GM12878 (cell line): ENCODE measurements at regions not wholly inside any gene's neighbourhood (a gene's known extent, or its start where the extent isn't known, plus 50 kb on each side); places are given as distances from the start of the nearest gene placed in this dataset.

Source experiments
- ATAC-seq: fragments of 200-7000 bp; cut with Tn5 transposase; 3 replicates; pipeline ENCODE4 v1.9.1; 2020; ENCODE audit warnings: mild to moderate bottlenecking, moderate library complexity
- BruUV-seq: library from RNA; stranded (reverse); fragments of 400-500 nt; replicated peaks from 2 replicates; lab custom pipeline; 2021; lab: Mats Ljungman, UMichigan
- CTCF ChIA-PET: fragments of 300-600 bp; sonication (Branson Sonifier 250); formaldehyde crosslinking; extraction: SDS; loops from one replicate; lab custom pipeline; 2021; ENCODE audit warnings: inconsistent platforms; lab: Yijun Ruan, JAX
- POLR2A ChIA-PET: fragments of 350-600 bp; formaldehyde crosslinking; extraction: SDS; loops from one replicate; lab custom pipeline; 2021; ENCODE audit warnings: inconsistent platforms; lab: Charles Lee
- RAD21 ChIA-PET: fragments of 300-600 bp; sonication (Branson Sonifier 250); formaldehyde crosslinking; loops from one replicate; lab custom pipeline; 2023; ENCODE audit warnings: antibody characterized with exemption; ENCODE audit not compliant: unreplicated experiment; lab: Charles Lee
- SMC1A ChIA-PET: fragments of 300-600 bp; sonication (Branson Sonifier 250); formaldehyde crosslinking; loops from one replicate; lab custom pipeline; 2023; ENCODE audit not compliant: unreplicated experiment, uncharacterized antibody; lab: Charles Lee
- DNase-seq: peaks from one replicate; pipeline ENCODE4 v3.0.0-alpha.2; 2011; ENCODE audit warnings: low read depth, low spot score
- FAIRE-seq: peaks from 3 replicates; lab custom pipeline; 2011; peaks lifted over from hg19 to GRCh38; lab: Jason Lieb, UNC
- H2AFZ ChIP-seq: 2 replicates; pipeline ENCODE4 v1.6.0; 2011; ENCODE audit warnings: low read depth, low read length, control low read depth; ENCODE audit not compliant: control insufficient read depth
- H3K27ac ChIP-seq: 2 replicates; pipeline ENCODE4 v1.5.1; 2011; ENCODE audit warnings: control low read depth; ENCODE audit not compliant: control insufficient read depth, insufficient read depth
- H3K27me3 ChIP-seq, 2 experiments: replicated peaks in 1 of 2; 2 replicates each; pipeline versions ENCODE4 v1.6.0 to v1.6.1; 2011; ENCODE audit warnings: low read length in 1 of 2; ENCODE audit not compliant: control insufficient read depth in 2 of 2, insufficient read depth in 2 of 2
- H3K36me3 ChIP-seq, 2 experiments: 2 replicates each; pipeline ENCODE4 v1.5.1; 2011; ENCODE audit warnings: low read length in 1 of 2; ENCODE audit not compliant: control insufficient read depth in 2 of 2, insufficient read depth in 2 of 2
- H3K4me1 ChIP-seq: 2 replicates; pipeline ENCODE4 v1.6.1; 2011; ENCODE audit warnings: mild to moderate bottlenecking, low read length, moderate library complexity, mixed read lengths; ENCODE audit not compliant: control insufficient read depth, insufficient read depth
- H3K4me2 ChIP-seq: 2 replicates; pipeline ENCODE4 v1.6.0; 2011; ENCODE audit warnings: control low read depth; ENCODE audit not compliant: control insufficient read depth, insufficient read depth
- H3K4me3 ChIP-seq: fragments of 200-600 bp; sonication (generic); 2 replicates; pipeline ENCODE4 v1.5.1; 2016
- H3K79me2 ChIP-seq: 2 replicates; pipeline ENCODE4 v1.6.0; 2011; ENCODE audit warnings: low read length; ENCODE audit not compliant: control insufficient read depth, insufficient read depth
- H3K9ac ChIP-seq: 2 replicates; pipeline ENCODE4 v1.8.0; 2011; ENCODE audit warnings: low read length, control low read depth, mixed read lengths; ENCODE audit not compliant: control insufficient read depth, insufficient read depth
- H3K9me3 ChIP-seq: replicated peaks from 3 replicates; pipeline ENCODE4 v1.5.1; 2011; ENCODE audit warnings: mild to moderate bottlenecking, low read length; ENCODE audit not compliant: control insufficient read depth, insufficient read depth
- H4K20me1 ChIP-seq: 2 replicates; pipeline ENCODE4 v1.6.0; 2011; ENCODE audit not compliant: control insufficient read depth, insufficient read depth
- ASH2L ChIP-seq: fragments of 300-600, 200-600 bp; sonication (generic); IDR thresholded peaks from 2 replicates; pipeline ENCODE4 v1.6.1; 2017; ENCODE audit warnings: low read depth, mild to moderate bottlenecking, borderline replicate concordance
- BHLHE40 ChIP-seq, 2 experiments: fragments of 450-650 bp in 1 of 2; IDR thresholded peaks; 2 replicates each; pipeline ENCODE4 v1.6.1; 2011 to 2017; ENCODE audit warnings: low read depth in 2 of 2, borderline replicate concordance in 1 of 2, improper control_type of control experiment in 1 of 2, low read length in 1 of 2, mild to moderate bottlenecking in 1 of 2
- CBFB ChIP-seq: IDR thresholded peaks from 2 replicates; pipeline ENCODE4 v1.6.1; 2016; ENCODE audit warnings: antibody characterized with exemption, low read depth
- CREB1 ChIP-seq: IDR thresholded peaks from 2 replicates; pipeline ENCODE4 v1.6.1; 2012; ENCODE audit warnings: low read depth, mild to moderate bottlenecking, inconsistent platforms
- JUND ChIP-seq: IDR thresholded peaks from 2 replicates; pipeline ENCODE4 v1.6.1; 2012; ENCODE audit warnings: low read depth, mild to moderate bottlenecking, low read length, improper control_type of control experiment, moderate library complexity
- SPI1 ChIP-seq: IDR thresholded peaks from 2 replicates; pipeline ENCODE4 v1.6.1; 2011; ENCODE audit warnings: low read depth, mild to moderate bottlenecking, low read length, moderate library complexity, borderline replicate concordance; ENCODE audit not compliant: insufficient read depth
- WGBS: methylation state at CpG from one replicate; pipeline ENCODE4 v1.1.6; 2016; ENCODE audit warnings: low lambda C conversion rate; ENCODE audit not compliant: insufficient replicate concordance, insufficient coverage; ENCODE audit errors: missing lambda C conversion rate; 5-methylcytosine and 5-hydroxymethylcytosine counted together
- in situ Hi-C: fragments of 300-500 bp; cut with MboI; formaldehyde crosslinking; loops from 9 replicates; pipeline ENCODE4 v1.14.3; 2018; ENCODE audit warnings: mixed read lengths
- intact Hi-C: fragments of 100-400 bp; cut with micrococcal nuclease; formaldehyde crosslinking; loops from one replicate; pipeline ENCODE4 v1.14.2; 2022; ENCODE audit not compliant: unreplicated experiment
- TF ChIP-seq, protein P1 (sequence below): IDR thresholded peaks from 2 replicates; pipeline ENCODE4 v1.6.1; 2012; ENCODE audit warnings: improper control_type of control experiment, low read depth, low read length; ENCODE audit not compliant: insufficient replicate concordance

DNA sequence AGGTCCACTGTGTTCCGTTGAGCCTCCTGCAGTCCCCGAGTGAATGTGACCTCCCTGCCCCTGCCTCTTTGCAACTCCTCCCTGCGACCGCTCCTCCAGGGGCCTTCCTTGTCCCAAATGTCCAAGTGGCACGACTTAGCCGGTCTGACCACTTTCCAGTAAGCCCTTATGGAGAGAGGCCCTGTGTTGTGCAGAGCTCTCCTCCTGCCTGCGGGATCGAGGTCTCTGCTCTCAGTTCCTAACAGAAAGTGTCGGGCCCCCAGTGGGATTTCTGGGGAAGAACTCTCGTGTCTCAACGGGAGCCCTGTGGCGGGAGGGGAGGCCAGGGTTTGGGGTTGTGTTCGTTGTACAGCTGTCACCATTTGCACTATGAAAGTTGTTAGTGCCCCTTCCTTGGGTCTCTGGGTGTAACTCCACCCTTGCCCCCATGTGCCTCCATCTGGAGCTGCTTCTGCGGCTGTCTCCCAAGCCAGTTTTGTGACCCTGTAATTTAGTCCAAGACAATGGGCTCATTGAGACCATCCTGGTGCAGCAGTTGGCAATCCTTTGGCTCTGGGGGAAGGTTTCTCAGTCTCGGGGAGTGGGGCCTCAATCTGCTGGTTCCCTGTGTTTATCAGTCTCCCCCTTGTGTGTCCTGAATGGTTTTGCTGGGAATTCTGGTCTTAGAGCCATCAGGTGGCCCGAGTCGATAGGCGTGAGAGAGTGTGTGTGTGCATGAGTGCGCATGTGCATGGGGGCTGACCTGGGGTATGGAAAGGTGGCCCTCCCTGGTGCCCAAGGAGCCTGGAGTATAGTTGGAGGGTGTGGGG, 234.5 kb downstream of the SEC14L1 start:
- H3K4me3 ChIP-seq, result 0 out of 2 replicates have a peak overlapping the region, but pooled peaks have one; percentile 29
- WGBS, result 87% methylated on average over 19 of the region's 19 CpGs
- ChIA-PET RAD21 (interaction anchor here (1.0 to 1.4 kb wide), 7 partner anchors 14 to 90 kb away, joined by 3 to 4 read pairs (median 4); no protein-coding TSS in a partner anchor), SMC1A (interaction anchor here (1.2 kb wide), 2 partner anchors 14 to 44 kb away, joined by 4 to 6 read pairs; no protein-coding TSS in a partner anchor), CTCF (interaction anchor here (1.0 to 3.7 kb wide), 5 partner anchors 25 to 94 kb away, joined by 3 to 15 read pairs (median 4); no protein-coding TSS in a partner anchor), POLR2A (interaction anchor here (0.6 kb wide), 1 partner anchor 39 kb away, joined by 4 read pairs; no protein-coding TSS in a partner anchor)
- H3K9me3 ChIP-seq, result no peaks in the 10 kb centered on the region
- ATAC-seq, result no peak
- intact Hi-C loops, result no loop called here
- no peak for FAIRE-seq
- DNase-seq, result no peak
- peaks cover 0 to 3% of the 10 kb centered on the region in 2 experiments; a peak in 2 of 4 replicates for H3K36me3 ChIP-seq
- peaks cover 6% of the 10 kb centered on the region; the same call in 1 of the 2 replicates for H4K20me1 ChIP-seq
- TF ChIP-seq CBFB (no peak), BHLHE40 (IDR thresholded peaks at IDR 0.05; ENCODE audit: borderline replicate concordance in 1 of 2, low read depth in 2 of 2, low read length in 1 of 2) (no peak), ASH2L (no peak), CREB1 (no peak), SPI1 (no peak), JUND (no peak)
- TF ChIP-seq, protein P1, sequence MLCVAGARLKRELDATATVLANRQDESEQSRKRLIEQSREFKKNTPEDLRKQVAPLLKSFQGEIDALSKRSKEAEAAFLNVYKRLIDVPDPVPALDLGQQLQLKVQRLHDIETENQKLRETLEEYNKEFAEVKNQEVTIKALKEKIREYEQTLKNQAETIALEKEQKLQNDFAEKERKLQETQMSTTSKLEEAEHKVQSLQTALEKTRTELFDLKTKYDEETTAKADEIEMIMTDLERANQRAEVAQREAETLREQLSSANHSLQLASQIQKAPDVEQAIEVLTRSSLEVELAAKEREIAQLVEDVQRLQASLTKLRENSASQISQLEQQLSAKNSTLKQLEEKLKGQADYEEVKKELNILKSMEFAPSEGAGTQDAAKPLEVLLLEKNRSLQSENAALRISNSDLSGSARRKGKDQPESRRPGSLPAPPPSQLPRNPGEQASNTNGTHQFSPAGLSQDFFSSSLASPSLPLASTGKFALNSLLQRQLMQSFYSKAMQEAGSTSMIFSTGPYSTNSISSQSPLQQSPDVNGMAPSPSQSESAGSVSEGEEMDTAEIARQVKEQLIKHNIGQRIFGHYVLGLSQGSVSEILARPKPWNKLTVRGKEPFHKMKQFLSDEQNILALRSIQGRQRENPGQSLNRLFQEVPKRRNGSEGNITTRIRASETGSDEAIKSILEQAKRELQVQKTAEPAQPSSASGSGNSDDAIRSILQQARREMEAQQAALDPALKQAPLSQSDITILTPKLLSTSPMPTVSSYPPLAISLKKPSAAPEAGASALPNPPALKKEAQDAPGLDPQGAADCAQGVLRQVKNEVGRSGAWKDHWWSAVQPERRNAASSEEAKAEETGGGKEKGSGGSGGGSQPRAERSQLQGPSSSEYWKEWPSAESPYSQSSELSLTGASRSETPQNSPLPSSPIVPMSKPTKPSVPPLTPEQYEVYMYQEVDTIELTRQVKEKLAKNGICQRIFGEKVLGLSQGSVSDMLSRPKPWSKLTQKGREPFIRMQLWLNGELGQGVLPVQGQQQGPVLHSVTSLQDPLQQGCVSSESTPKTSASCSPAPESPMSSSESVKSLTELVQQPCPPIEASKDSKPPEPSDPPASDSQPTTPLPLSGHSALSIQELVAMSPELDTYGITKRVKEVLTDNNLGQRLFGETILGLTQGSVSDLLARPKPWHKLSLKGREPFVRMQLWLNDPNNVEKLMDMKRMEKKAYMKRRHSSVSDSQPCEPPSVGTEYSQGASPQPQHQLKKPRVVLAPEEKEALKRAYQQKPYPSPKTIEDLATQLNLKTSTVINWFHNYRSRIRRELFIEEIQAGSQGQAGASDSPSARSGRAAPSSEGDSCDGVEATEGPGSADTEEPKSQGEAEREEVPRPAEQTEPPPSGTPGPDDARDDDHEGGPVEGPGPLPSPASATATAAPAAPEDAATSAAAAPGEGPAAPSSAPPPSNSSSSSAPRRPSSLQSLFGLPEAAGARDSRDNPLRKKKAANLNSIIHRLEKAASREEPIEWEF, result no peak
- H3K4me1 ChIP-seq, result peaks cover 40% of the 10 kb centered on the region
- peak overlapping the region; percentile 85 for H3K4me2 ChIP-seq
- H3K27me3 ChIP-seq, result no peaks in the 10 kb centered on the region
- BruUV-seq, result no TSS peak
- no peak overlapping the region for H3K27ac ChIP-seq
- H2AFZ ChIP-seq, result no peak overlapping the region
- in situ Hi-C loops, result no loop called here
- H3K9ac ChIP-seq, result no peak overlapping the region; the same call in 1 of the 2 replicates
- peaks cover 55% of the 10 kb centered on the region for H3K79me2 ChIP-seq
